Thymus (tissue), 11 donors: ENCODE measurements at regions not wholly inside any gene's neighbourhood (a gene's known extent, or its start where the extent isn't known, plus 50 kb on each side); places are given as distances from the start of the nearest gene placed in this dataset.

Source experiments
- DNase-seq, 9 donors: peaks; one replicate each; pipeline ENCODE4 v3.0.0-alpha.2; 2013; ENCODE audit warnings: low spot score in 9 of 9, low read depth in 6 of 9, missing footprints in 1 of 9
- H3K27ac ChIP-seq, 2 donors: one replicate each; pipeline ENCODE4 v1.5.1; 2013; ENCODE audit warnings: control low read depth in 1 of 2, low read depth in 1 of 2, low read length in 1 of 2, mild to moderate bottlenecking in 1 of 2, moderate library complexity in 1 of 2
- H3K27me3 ChIP-seq, 2 donors: one replicate each; pipeline ENCODE4 v1.5.1; 2013; ENCODE audit warnings: low read length in 1 of 2; ENCODE audit not compliant: control insufficient read depth in 2 of 2, insufficient read depth in 1 of 2
- H3K36me3 ChIP-seq, 2 donors: one replicate each; pipeline ENCODE4 v1.5.1; 2013; ENCODE audit warnings: low read length in 1 of 2, mild to moderate bottlenecking in 1 of 2, moderate library complexity in 1 of 2; ENCODE audit not compliant: control insufficient read depth in 2 of 2, insufficient read depth in 2 of 2
- H3K4me1 ChIP-seq, 2 donors: one replicate each; pipeline ENCODE4 v1.5.1; 2013; ENCODE audit warnings: low read length in 2 of 2; ENCODE audit not compliant: control insufficient read depth in 2 of 2, insufficient read depth in 2 of 2
- H3K4me3 ChIP-seq, 2 donors: one replicate each; pipeline ENCODE4 v1.5.1; 2013; ENCODE audit warnings: low read length in 2 of 2, control low read depth in 1 of 2, mild to moderate bottlenecking in 1 of 2
- H3K9me3 ChIP-seq, 2 donors: one replicate each; pipeline ENCODE4 v1.5.1; 2013; ENCODE audit warnings: low read length in 1 of 2, mild to moderate bottlenecking in 1 of 2; ENCODE audit not compliant: control insufficient read depth in 2 of 2, insufficient read depth in 1 of 2
- WGBS: extraction: QIAGEN DNeasy Blood & Tissue Kit; methylation state at CpG from one replicate; pipeline ENCODE4 v1.1.7; 2013; 5-methylcytosine and 5-hydroxymethylcytosine counted together
- donor health status: healthy.

- Histone ChIP-seq H3K9me3 (no peaks in the 10 kb centered on the region), H3K27me3 (no peaks in the 10 kb centered on the region), H3K4me3 (no peak overlapping the region), H3K27ac (no peak overlapping the region), H3K4me1 (no peaks in the 10 kb centered on the region), H3K36me3 (no peaks in the 10 kb centered on the region)
- no peak for DNase-seq
- WGBS, result 92% methylated on average over 1 of the region's 1 CpG
Measured at GRCh38 chr9:26262421-26263107, 584.3 kb upstream of the TUSC1 start.

DNA sequence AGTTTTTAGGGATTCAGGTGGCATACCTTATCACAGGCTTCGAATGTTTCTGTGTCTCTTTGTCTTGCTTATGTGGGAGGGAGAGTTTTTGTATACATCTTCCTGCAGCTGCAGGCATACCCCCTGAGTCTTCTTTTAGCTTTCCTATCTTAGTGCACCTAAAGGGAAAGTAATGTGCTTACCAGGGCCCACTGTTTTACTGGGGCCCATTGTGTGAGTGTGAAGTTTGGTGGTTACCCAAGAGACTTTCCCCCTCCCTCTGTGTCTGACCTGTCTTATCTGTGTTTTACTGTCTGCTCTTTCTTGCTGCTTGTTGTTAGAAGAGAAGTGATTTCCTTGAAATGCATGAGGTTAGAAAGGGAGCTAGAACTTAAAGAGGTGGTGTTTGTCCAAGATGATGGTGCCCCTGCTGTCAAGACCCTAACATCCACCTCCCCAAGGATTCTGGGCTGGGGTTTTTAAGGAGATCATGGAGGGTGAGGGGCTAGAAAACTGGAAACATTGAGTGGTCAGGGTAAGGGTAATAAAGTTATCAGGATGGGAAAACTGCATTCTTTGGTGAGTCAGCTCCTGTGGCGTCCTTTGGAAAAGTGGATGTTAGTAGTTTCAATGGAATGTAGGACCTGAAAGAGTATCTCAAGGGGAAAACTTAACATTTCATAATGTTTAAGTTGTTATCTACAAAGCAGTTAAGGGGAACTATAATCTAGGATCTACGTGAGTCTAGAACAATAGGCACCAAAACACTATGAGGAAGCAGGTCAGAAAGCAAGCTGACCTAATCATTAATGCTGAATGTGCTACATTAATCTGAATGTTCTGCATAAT is 583.5 kb upstream of the TUSC1 start:
- no peaks in the 10 kb centered on the region for H3K9me3 ChIP-seq
- DNase-seq, result no peak
- H3K36me3 ChIP-seq, result no peaks in the 10 kb centered on the region
- no peaks in the 10 kb centered on the region for H3K27me3 ChIP-seq
- 72% methylated on average over 3 of the region's 3 CpGs for WGBS
- H3K4me3 ChIP-seq, result no peak overlapping the region
- no peak overlapping the region for H3K27ac ChIP-seq
- H3K4me1 ChIP-seq, result no peaks in the 10 kb centered on the region

GRCh38 chr9:26260238-26260637 is 582.0 kb upstream of the TUSC1 start:
- Histone ChIP-seq H3K4me1 (no peaks in the 10 kb centered on the region), H3K27me3 (no peaks in the 10 kb centered on the region), H3K9me3 (no peaks in the 10 kb centered on the region), H3K36me3 (no peaks in the 10 kb centered on the region), H3K27ac (no peak overlapping the region), H3K4me3 (no peak overlapping the region)
- WGBS, result 75% methylated on average over 3 of the region's 3 CpGs
- no peak for DNase-seq

DNA sequence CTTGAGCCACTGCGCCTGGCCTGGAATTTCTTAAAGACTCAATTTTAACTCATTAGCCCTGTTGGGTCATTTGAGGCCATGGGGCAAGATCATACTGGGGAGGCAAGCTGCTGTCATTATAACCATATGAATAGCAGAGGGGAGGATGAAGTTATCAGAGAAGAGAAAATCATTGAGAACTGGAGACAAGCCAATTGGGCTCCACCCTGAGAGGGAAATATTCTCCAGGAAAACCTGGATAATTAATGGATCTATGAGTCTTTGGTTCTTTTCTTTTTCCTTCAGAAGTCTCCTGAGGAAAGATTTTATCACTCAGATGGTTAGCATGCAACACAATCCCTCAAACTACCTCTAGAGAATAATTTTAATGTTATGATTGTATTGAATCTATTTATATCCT is 569.6 kb upstream of the TUSC1 start:
- Histone ChIP-seq H3K27ac (no peak overlapping the region), H3K27me3 (no peaks in the 10 kb centered on the region), H3K4me1 (no peaks in the 10 kb centered on the region), H3K36me3 (no peaks in the 10 kb centered on the region), H3K4me3 (no peak overlapping the region), H3K9me3 (no peaks in the 10 kb centered on the region)
- no peak for DNase-seq
- 96% methylated on average over 1 of the region's 1 CpG for WGBS

DNA sequence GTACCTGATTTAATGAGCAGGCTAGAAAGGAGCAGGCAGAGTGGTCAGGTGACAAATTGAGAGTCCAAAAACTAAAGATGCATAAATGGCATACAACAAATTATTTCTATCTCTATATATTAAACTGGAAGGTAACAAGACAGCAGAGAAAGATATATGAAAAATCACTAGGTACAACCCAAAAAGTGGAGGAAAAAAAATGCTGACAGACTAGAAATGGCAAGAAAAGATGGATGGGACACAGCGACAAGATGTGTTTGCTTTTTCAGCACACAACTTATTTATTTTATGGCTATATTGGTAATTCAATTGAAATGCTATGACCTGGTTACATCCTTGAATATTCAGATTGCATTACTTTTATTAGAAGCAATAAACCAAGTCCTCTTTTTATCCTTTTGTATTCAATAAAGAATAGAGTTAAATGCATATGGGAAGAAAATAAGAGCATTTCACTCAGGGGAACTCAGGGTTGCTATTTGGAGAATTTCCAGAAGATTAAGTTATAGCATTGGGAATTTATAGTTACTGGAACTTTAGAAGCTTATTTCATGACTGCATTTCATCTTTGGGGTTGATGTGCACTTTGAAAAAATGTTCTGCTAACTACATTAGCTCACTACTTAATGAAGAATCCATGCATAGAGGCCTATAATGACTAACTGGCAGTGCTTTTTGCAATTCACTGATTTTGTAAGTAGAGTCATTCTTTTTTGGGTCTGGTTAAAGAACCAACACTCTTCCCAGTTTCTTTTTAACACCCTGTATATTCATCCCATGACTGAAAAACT is 566.6 kb upstream of the TUSC1 start:
- Histone ChIP-seq H3K27ac (no peak overlapping the region), H3K27me3 (no peaks in the 10 kb centered on the region), H3K4me3 (no peak overlapping the region), H3K4me1 (no peaks in the 10 kb centered on the region), H3K36me3 (no peaks in the 10 kb centered on the region), H3K9me3 (no peaks in the 10 kb centered on the region)
- no peak for DNase-seq
- WGBS, result 94% methylated on average over 1 of the region's 1 CpG

DNA sequence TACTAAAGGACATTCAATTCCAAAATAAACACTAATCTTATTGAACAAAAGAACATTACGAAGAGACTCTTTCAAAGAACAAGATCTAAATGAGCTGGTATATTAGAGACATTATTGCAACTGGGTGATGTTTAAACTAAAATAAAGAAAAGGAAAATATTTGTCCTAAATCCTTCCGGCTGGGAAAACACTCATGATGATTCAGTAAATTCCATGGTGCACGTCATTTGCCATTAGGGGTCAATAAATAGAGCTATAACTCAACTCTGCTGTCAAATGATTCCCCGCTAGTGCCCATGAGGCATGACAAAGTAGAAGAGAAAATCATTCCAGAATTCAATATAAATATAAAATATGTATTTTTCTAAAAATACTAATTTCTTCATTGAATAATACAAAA is 565.5 kb upstream of the TUSC1 start:
- WGBS, result 91% methylated on average over 4 of the region's 4 CpGs

GRCh38 chr9:26243029-26243697 is 564.9 kb upstream of the TUSC1 start:
- no peaks in the 10 kb centered on the region for H3K9me3 ChIP-seq
- no peak for DNase-seq
- H3K27ac ChIP-seq, result no peak overlapping the region
- H3K27me3 ChIP-seq, result no peaks in the 10 kb centered on the region
- no peak overlapping the region for H3K4me3 ChIP-seq
- no peaks in the 10 kb centered on the region for H3K4me1 ChIP-seq
- 89% methylated on average over 4 of the region's 4 CpGs for WGBS
- no peaks in the 10 kb centered on the region for H3K36me3 ChIP-seq

More for the DNA sequence above, 565.5 kb upstream of the TUSC1 start:
- Histone ChIP-seq H3K4me1 (no peaks in the 10 kb centered on the region), H3K27ac (no peak overlapping the region), H3K27me3 (no peaks in the 10 kb centered on the region), H3K4me3 (no peak overlapping the region), H3K36me3 (no peaks in the 10 kb centered on the region), H3K9me3 (no peaks in the 10 kb centered on the region)
- no peak for DNase-seq

- Histone ChIP-seq H3K27ac (no peak overlapping the region), H3K27me3 (no peaks in the 10 kb centered on the region), H3K36me3 (no peaks in the 10 kb centered on the region), H3K9me3 (no peaks in the 10 kb centered on the region), H3K4me1 (no peaks in the 10 kb centered on the region), H3K4me3 (no peak overlapping the region)
- no peak for DNase-seq
- WGBS, result 87% methylated on average over 2 of the region's 2 CpGs
Measured at GRCh38 chr9:26240020-26240419, 561.8 kb upstream of the TUSC1 start.
